ENCODE measurements at regions not wholly inside any gene's neighbourhood (a gene's known extent, or its start where the extent isn't known, plus 50 kb on each side); places are given as distances from the start of the nearest gene placed in this dataset.

GRCh38 chr2:236400046-236400574 lies 135.9 kb upstream of the ASB18 start:
- no peak overlapping the region for H3K4me3 ChIP-seq (ENCODE audit: low read depth, low read length)
- no peak for TF ChIP-seq CTCF (IDR thresholded peaks at IDR 0.05; ENCODE audit: insufficient read depth, low read depth, low read length)
- no peak for DNase-seq (ENCODE audit: low read depth)

- H3K4me3 ChIP-seq (ENCODE audit: low read depth, low read length), result no peak overlapping the region
- no peak for TF ChIP-seq CTCF (IDR thresholded peaks at IDR 0.05; ENCODE audit: insufficient read depth, low read depth, low read length)
- no peak for DNase-seq (ENCODE audit: low read depth)
Observed at GRCh38 chr2:236400594-236401360, 136.6 kb upstream of the ASB18 start.

- DNase-seq (ENCODE audit: low read depth), result no peak
- no peak overlapping the region for H3K4me3 ChIP-seq (ENCODE audit: low read depth, low read length)
- no peak for TF ChIP-seq CTCF (IDR thresholded peaks at IDR 0.05; ENCODE audit: insufficient read depth, low read depth, low read length)
Observed at GRCh38 chr2:236402033-236402790, 138.0 kb upstream of the ASB18 start.

- TF ChIP-seq CTCF (IDR thresholded peaks at IDR 0.05; ENCODE audit: insufficient read depth, low read depth, low read length), result no peak
- no peak overlapping the region for H3K4me3 ChIP-seq (ENCODE audit: low read depth, low read length)
- no peak for DNase-seq (ENCODE audit: low read depth)
Observed at GRCh38 chr2:236403125-236403524, 138.9 kb upstream of the ASB18 start.

- H3K4me3 ChIP-seq (ENCODE audit: low read depth, low read length), result no peak overlapping the region
- no peak for DNase-seq (ENCODE audit: low read depth)
- no peak for TF ChIP-seq CTCF (IDR thresholded peaks at IDR 0.05; ENCODE audit: insufficient read depth, low read depth, low read length)
Observed at GRCh38 chr2:236403811-236404210, 139.6 kb upstream of the ASB18 start.

- TF ChIP-seq CTCF (IDR thresholded peaks at IDR 0.05; ENCODE audit: insufficient read depth, low read depth, low read length), result no peak
- no peak overlapping the region for H3K4me3 ChIP-seq (ENCODE audit: low read depth, low read length)
- no peak for DNase-seq (ENCODE audit: low read depth)
Observed at GRCh38 chr2:236404346-236404745, 140.1 kb upstream of the ASB18 start.
